Neural progenitor cell (in vitro differentiated cells): ENCODE measurements at regions not wholly inside any gene's neighbourhood (a gene's known extent, or its start where the extent isn't known, plus 50 kb on each side); places are given as distances from the start of the nearest gene placed in this dataset.

Experiments used
- EZH2 ChIP-seq: fragments of 200-600 bp; sonication (generic); IDR thresholded peaks from 2 replicates; pipeline ENCODE4 v1.6.1; 2017; ENCODE audit warnings: antibody characterized with exemption, mild to moderate bottlenecking, moderate library complexity
- EZH2phosphoT487 ChIP-seq: fragments of 200-600 bp; sonication (generic); IDR thresholded peaks from 2 replicates; pipeline ENCODE4 v1.6.1; 2017; ENCODE audit warnings: antibody characterized with exemption
- TF ChIP-seq, protein P1 (sequence below): fragments of 200-600 bp; sonication (generic); IDR thresholded peaks from 2 replicates; pipeline ENCODE4 v1.5.1; 2017; ENCODE audit warnings: antibody characterized with exemption, mild to moderate bottlenecking

DNA sequence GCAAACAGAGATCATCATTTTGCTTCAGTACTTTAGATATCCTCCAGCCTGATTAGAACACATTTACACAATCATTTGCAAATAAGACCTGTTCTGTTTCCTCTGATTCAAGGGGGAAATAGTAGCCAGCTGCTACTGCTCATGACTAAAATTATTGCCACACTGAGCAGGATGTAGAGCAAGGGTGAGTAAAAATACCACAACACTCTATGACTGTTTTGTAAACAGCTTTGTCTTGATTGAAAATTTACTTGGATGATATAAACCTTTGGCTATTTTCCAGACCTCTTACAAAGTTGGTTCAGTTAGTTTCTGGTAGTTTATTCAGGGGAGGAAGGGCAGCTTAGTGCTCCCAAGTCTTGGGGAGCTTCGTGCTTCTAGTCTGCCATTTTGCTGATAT is 286.4 kb upstream of the CNTNAP5 start:
- TF ChIP-seq EZH2phosphoT487 (no peak), EZH2 (no peak)
- TF ChIP-seq, protein P1, sequence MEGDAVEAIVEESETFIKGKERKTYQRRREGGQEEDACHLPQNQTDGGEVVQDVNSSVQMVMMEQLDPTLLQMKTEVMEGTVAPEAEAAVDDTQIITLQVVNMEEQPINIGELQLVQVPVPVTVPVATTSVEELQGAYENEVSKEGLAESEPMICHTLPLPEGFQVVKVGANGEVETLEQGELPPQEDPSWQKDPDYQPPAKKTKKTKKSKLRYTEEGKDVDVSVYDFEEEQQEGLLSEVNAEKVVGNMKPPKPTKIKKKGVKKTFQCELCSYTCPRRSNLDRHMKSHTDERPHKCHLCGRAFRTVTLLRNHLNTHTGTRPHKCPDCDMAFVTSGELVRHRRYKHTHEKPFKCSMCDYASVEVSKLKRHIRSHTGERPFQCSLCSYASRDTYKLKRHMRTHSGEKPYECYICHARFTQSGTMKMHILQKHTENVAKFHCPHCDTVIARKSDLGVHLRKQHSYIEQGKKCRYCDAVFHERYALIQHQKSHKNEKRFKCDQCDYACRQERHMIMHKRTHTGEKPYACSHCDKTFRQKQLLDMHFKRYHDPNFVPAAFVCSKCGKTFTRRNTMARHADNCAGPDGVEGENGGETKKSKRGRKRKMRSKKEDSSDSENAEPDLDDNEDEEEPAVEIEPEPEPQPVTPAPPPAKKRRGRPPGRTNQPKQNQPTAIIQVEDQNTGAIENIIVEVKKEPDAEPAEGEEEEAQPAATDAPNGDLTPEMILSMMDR: no peak
